ENCODE measurements at regions not wholly inside any gene's neighbourhood (a gene's known extent, or its start where the extent isn't known, plus 50 kb on each side); places are given as distances from the start of the nearest gene placed in this dataset.

- no peak for DNase-seq (ENCODE audit: low read depth)
Observed at GRCh38 chr22:27509132-27509920, 292.2 kb downstream of the MN1 start.

- no peak for DNase-seq (ENCODE audit: low read depth)
Observed at GRCh38 chr22:27510024-27510423, 291.5 kb downstream of the MN1 start.

GRCh38 chr22:27512283-27512761 is 289.2 kb downstream of the MN1 start:
- no peak for DNase-seq (ENCODE audit: low read depth)

- DNase-seq (ENCODE audit: low read depth), result no peak
Observed at GRCh38 chr22:27513021-27513420, 288.5 kb downstream of the MN1 start.

GRCh38 chr22:27514601-27515523 is 286.7 kb downstream of the MN1 start:
- DNase-seq (ENCODE audit: low read depth), result no peak

GRCh38 chr22:27517361-27518155 is 284.0 kb downstream of the MN1 start:
- no peak for DNase-seq (ENCODE audit: low read depth)

GRCh38 chr22:27518531-27519340 is 282.8 kb downstream of the MN1 start:
- no peak for DNase-seq (ENCODE audit: low read depth)

GRCh38 chr22:27523711-27524110 is 277.8 kb downstream of the MN1 start:
- DNase-seq (ENCODE audit: low read depth), result no peak

- no peak for DNase-seq (ENCODE audit: low read depth)
Observed at GRCh38 chr22:27525711-27526110, 275.8 kb downstream of the MN1 start.

GRCh38 chr22:27526901-27527300 is 274.7 kb downstream of the MN1 start:
- no peak for DNase-seq (ENCODE audit: low read depth)

GRCh38 chr22:27531782-27532530 is 269.6 kb downstream of the MN1 start:
- DNase-seq (ENCODE audit: low read depth), result no peak

GRCh38 chr22:27533105-27533745 is 268.3 kb downstream of the MN1 start:
- DNase-seq (ENCODE audit: low read depth), result no peak

- DNase-seq (ENCODE audit: low read depth), result no peak
Observed at GRCh38 chr22:27534720-27535125, 266.8 kb downstream of the MN1 start.

- no peak for DNase-seq (ENCODE audit: low read depth)
Observed at GRCh38 chr22:27535452-27535851, 266.1 kb downstream of the MN1 start.

GRCh38 chr22:27537501-27537900 is 264.1 kb downstream of the MN1 start:
- DNase-seq (ENCODE audit: low read depth), result no peak

- no peak for DNase-seq (ENCODE audit: low read depth)
Observed at GRCh38 chr22:27538666-27539065, 262.9 kb downstream of the MN1 start.

GRCh38 chr22:27540247-27540646 is 261.3 kb downstream of the MN1 start:
- DNase-seq (ENCODE audit: low read depth), result no peak

GRCh38 chr22:27540656-27541396 is 260.7 kb downstream of the MN1 start:
- DNase-seq (ENCODE audit: low read depth), result no peak

GRCh38 chr22:27541836-27542235 is 259.7 kb downstream of the MN1 start:
- DNase-seq (ENCODE audit: low read depth), result no peak

All from stimulated activated CD8-positive, alpha-beta memory T cell treated with anti-CD3 and anti-CD28 coated beads, Interleukin-7, amount 100 ng/mL, for 24 hours (primary cell).